ENCODE measurements at regions not wholly inside any gene's neighbourhood (a gene's known extent, or its start where the extent isn't known, plus 50 kb on each side); places are given as distances from the start of the nearest gene placed in this dataset.

- TF ChIP-seq CTCF (IDR thresholded peaks at IDR 0.05) = no peak
- no peak for TF ChIP-seq POLR2A (IDR thresholded peaks at IDR 0.05)
Observed at GRCh38 chr1:47537966-47538365, 100.1 kb downstream of the FOXD2 start.

All from Peyer's patch (tissue), 4 donors.